GM18868 (cell line): ENCODE measurements at regions not wholly inside any gene's neighbourhood (a gene's known extent, or its start where the extent isn't known, plus 50 kb on each side); places are given as distances from the start of the nearest gene placed in this dataset.
"Not testable (repeated sequence)": the region's sequence is repeated elsewhere in the genome, so short reads cannot be mapped to it uniquely, and the experiment has no call there.

Experiments
- ATAC-seq: cut with Tn5 transposase; IDR thresholded peaks from one replicate; pipeline ENCODE4 v1.9.1; 2021; ENCODE audit warnings: mild to moderate bottlenecking, moderate library complexity; ENCODE audit not compliant: unreplicated experiment

DNA sequence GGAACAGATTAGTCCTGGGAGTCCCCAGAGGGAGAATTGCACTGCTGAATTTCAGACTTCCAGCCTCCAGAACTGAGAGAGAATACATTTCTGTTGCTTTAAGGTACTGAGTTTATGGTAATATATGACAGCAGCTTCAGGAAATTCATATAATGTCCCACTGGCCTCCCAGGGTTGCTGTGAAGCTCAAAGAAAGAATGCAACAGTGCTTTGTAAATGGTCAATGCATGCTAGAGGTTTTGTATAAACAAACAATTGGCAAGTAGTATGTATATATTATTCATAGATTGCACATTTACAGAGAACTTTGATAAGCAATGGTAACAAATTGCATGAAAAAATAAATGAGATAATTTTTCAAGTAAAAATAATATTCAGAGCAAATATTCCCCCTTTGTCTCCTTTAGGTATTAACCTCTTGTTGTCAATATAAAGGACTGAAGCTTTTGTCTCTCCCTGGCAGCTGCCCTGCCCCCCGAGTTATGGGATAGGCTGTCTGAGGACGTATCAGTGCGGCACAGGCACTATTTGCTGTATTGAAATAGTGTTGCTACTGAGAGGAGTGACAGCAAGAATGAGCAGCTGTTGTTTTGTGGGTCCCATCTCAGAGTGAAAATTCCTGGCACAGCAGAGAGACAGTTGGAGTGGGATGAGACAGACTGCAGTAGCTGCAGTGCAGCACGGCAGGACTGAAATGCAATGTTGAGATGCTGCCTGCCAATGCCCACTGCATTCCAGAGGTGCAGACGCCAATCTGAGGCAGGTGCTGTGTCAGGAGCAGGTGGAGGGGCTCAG lies 194.2 kb upstream of the GLRA1 start:
- ATAC-seq = no peak

DNA sequence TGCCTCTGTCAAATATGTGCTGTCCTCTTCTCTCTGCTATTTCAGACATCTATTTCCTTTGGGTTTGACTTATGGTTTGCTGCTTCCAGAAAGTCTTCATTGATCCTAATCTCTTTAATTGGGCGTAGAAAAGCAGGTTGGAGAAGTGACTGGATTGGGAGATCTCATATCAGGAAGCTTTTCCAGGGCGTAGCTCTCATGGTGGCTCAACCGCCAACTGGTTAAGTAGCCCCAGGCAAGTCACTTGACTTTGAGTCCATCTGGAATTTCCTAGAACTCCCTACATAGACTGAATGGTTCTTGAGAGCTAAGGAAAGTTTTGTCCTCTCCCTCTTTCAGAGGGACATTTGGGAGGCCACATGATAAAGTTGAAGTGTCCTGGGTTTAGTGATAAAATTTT lies 192.3 kb upstream of the GLRA1 start:
- ATAC-seq = no peak

DNA sequence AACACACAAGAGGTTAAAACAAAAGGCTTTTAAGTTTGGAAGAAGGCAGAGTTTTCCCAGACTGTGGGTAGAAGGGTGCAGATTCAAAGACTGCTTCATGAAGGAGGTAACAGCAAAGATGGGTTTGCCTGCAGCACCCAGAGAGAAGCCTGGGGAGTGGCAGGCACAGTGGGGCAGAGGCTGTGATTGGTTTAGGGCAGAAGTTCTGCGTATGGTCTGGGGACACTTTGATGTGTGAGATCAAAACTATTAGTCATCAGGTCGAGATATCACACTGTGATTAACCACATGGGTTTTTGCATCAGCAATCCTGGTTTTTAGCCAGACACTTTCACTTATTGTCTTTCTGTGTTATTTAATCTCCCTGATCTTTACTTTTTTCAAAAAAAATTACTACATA lies 188.8 kb upstream of the GLRA1 start:
- peak; percentile 82 for ATAC-seq

DNA sequence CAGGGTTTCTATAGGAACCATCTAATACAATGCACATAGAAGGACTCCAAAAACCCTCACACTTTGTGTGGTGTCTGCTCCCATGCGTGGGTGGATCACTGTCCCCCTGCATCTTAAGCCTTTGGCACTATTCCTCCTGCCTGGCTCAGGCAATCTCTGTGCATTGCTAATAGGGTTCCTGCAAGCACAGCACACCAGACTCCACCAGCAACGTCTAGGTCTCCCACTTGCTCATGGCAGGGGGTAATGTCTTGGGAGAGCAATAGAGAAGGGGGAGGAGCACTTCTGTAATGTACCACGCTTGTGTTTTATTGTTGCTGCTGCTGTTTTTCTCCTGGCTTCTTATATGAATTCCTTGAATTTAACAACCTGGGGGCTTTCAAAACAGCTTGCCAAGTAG lies 182.6 kb upstream of the GLRA1 start:
- no peak for ATAC-seq

DNA sequence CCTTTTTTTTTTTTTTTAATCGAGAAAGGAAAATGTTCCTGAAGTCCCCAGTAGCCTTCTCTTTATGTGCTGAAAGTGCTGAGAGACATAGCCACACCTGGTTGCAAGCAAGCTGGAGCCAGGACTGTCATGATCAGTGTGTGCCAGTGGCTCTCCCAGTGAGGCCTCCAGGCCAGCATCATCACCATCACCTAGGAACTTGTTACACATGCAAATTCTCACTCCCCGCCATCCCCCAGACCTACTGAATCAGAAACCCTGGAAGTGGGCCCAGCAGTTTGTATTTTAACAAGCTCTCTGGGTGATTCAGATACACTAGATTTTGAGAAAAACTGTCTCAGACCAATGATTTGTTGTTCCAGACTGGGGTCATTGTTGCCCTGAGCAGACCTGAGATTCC lies 181.9 kb upstream of the GLRA1 start:
- no peak for ATAC-seq

DNA sequence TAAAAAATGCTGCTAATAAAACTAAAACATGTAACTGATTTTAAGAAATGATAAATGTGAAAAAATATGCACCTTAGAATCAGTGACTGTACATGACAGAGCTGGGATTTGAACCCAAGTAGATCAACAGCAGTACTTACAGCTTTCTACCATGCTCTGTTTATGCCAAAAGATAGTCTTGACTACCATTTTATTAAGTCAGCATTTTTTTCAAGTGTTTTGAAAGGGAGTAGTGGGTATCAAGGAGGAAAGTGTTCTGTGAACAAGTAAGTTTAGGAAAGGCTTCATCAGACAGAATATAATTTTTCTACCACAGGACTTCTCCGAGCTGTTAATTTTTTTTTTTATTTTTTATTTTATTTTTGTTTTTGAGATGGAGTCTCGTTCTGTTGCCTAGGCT lies 180.4 kb upstream of the GLRA1 start:
- no peak for ATAC-seq

DNA sequence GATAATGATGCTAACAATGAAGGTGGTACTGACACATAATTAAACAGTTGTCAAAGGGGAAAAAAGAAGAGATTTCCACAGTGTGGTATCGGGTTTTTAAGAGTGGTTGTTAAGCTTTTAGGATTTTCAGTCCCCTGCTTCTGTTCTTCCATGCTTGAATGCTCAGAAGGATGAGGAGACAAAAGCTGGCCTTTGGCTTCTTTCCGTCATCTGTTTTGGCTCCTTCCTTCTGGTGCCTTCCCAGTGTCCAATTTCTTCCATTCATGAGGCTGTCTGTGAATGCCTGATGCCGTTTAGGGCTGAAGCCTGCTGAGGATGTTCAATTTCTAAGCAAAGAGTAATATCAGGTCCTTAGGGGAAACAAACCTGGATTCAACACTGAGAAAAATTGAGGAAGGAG lies 179.6 kb upstream of the GLRA1 start:
- ATAC-seq = no peak

DNA sequence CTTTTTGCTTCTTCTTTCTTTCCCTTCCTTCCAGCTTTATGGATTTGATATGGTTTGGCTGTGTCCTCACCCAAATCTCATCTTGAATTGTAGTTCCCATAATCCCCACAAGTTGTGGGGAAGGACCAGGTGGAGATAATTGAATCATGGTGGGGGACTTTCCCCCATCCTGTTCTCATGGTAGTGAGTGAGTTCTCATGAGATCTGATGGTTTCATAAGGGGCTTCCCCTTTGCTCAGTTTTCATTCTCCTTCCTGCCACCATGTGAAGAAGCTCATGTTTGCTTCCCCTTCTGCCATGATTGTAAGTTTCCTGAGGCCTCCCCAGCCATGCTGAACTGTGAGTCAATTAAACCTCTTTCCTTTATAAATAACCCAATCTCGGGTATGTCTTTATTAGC lies 178.3 kb upstream of the GLRA1 start:
- not testable (repeated sequence) for ATAC-seq

DNA sequence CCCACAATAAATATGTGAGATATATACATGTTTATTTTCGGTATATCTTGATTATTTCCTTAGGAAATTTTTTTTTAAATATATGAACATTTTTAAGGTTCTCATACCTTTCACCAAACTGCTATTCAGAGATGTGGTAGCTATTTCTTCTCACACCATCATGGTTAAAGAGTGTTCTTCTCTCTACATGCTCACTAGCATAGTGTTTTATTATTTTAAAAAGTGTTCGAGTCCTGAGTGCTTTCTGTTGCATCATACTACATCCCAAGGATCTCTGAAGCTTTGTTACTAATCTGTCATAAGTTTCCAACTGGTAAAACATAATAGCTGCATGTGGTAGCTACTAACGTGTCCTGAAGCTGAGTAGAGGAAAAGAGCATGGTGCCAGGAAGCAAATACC lies 177.4 kb upstream of the GLRA1 start:
- ATAC-seq = no peak

DNA sequence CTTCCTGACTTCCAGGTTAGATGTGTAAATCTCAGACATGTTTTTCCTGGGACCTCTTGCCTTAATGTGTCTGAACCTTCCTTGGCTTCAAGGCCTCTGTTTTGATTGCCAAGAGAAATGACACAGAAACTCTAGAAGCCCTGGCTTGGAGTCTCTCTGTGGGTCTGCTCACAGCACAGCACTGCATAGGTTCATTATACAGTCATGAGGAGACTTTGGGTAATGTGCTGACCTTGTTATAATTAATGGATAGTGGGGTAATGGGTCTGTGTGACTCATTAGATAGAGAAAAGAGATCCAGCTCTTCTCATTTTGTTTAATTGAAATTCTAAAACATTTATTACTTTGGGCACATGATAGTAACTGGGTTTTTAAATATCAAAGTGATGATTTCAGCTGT lies 175.8 kb upstream of the GLRA1 start:
- no peak for ATAC-seq

DNA sequence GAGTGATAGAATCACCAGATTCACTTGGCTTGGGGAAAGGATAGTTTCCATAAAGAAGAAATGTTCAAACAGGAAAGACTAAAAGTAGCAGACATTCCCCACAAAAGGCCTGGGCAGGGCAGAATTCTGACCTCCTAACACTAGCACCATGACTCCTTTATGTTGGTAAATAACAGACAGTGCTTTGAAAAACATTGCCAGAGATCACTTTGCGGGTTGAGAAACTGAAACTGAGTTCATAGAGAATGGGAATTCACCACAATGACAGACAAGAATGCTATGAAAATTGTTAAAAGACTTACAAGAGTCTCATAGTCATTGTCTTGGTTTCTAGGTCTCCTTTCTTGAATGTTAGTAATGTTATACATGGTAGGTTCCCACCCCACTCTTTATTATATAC lies 172.5 kb upstream of the GLRA1 start:
- ATAC-seq = peak; percentile 71

DNA sequence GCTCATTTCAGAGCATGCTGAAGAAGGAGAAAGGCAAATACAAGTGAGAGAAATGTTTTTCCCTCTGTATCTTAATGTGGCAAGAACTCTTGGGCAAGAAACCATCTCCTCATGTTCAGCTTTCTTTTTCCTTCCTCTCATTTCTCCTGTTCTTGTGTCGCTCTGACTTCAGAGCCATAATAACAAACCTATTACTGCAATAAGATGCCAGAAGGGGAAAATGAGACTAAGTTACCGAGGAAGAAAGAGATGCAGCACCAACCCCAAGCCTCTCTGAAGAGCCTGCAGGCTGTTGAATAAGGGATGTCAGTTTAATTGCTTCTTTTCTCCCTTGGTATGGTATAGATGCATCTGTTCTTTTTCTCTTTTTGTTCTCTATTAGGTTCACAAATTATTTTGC lies 170.1 kb upstream of the GLRA1 start:
- no peak for ATAC-seq

DNA sequence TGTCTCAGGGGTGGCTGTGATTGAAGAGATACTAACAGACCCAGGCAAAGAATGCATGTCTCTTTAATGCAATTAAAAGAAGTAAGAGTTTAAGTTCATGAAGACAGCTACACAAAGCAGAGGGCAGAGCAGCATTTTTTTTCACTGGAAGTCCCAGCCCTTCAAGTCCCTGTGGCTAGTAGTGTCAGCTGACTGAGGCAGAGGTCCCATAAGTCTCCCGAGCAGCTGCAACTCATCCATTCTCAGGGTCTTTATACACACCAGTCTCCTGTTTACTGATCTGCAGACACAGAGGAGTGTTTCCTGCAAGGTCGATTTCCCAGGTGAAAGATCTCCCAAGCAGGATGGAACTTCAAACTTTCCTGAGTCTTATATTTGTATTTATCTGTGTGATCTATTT lies 169.4 kb upstream of the GLRA1 start:
- no peak for ATAC-seq

DNA sequence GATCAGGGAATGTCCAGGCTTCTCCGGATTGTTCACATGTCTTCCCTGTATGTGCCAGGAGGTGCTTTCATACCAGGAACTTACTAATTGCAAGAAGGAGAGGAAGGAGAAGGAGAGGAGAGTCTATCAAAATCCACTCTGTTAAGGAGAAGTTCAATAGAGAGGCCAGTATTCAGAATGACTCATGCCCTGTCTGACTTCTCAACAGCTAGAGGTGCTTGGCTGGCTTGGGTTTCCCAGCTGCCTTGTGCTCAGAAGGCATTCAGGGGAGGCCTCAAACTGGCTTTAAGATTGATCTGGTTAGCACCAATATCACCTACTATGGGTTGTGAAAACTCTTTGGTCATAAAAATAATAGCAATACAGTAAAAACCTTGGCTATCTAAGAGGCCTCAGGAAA lies 167.9 kb upstream of the GLRA1 start:
- ATAC-seq = peak; percentile 65

DNA sequence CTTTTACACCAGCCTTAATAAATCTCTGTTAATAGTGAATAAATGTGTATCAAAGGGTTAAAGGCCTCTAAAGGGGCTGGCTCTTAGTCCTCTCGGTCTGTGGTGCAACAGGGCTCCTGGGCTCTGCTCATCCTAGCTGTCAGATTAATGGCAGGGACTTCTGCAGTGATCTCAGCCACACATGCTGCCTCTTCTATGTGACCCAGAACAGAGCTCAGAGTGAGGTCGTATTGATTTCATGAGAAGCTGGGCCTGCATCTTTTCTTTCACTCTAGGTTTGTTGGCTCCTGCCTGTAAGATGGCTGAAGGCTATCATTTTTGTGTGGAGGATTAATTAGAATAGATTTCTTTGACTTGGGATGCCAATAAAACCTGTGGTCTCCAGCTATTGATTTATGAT lies 165.0 kb upstream of the GLRA1 start:
- ATAC-seq = no peak

DNA sequence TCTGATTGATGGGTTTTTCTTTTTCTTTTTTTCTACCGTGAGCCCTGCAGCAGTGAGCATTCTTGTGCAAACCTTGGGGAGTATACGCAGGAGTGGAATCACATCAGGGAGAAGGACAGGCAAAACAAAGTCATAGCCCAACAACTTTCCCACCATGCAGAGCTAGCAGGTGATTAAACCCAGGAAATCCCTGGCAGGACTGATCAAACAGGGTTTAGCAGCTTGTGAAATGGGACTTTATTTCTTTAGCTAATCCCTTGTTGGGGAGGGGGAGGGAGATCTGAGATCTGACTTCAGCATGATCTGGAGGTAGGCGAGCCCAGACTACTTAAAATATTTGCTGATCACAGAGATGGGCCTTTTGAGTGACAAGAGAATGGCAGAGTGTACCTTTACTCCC lies 162.0 kb upstream of the GLRA1 start:
- ATAC-seq = no peak

DNA sequence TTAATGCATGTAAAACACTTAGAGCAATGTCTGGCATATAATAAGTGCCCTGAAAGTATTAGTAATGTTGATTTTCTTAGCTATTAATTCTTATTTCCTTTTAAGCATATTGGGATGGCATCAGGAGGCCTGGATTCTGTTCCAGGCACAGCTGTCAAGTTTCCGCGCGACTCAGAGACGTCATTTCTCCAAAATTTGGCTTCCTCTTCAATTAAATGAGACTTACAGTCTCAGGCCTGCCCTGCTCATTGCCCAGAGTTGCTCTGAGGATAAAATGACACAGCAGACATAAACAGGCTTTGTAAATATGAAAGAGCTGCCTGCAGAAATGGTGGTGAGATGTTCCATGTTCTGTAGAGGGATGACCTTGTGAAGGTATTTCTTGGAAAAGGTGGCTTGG lies 159.8 kb upstream of the GLRA1 start:
- no peak for ATAC-seq

DNA sequence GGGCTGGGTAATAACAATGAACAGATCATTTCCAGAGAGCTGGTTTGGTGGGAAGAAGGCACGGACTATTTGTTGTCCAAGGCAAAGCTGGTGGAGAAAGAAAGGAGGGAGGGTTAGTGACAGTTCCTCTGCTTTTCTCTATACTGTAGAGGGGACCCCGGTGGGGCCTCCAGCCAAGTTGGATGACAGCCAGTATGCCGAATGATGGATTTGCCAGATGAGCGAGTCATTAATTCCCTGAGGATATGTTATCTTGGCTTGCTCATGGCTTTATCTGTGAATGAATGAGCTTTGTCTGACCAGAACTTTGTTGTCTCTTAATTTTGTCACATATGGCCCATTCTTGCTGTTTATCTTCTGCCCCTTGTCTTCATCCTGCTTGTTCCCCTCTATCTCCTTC lies 158.6 kb upstream of the GLRA1 start:
- ATAC-seq = no peak

DNA sequence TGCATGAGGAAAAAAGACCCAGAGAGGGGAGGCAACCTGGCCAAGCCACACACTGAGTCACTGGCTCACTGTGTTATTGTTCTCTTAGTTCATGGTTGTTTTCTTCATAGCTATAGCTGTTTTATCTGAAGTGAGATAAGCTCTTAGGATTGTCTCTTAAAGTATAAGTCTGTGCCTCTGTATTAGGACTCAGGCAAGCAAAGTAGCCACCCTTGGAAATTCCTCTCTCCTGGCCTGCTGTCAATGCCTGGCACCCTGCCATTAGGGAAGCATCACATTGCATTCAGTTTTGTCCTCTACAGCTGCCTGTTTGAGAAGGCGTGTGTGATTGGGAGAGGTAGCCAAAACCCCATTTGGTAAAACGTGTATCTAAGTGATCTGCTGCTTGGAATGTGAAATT lies 147.4 kb upstream of the GLRA1 start:
- no peak for ATAC-seq

DNA sequence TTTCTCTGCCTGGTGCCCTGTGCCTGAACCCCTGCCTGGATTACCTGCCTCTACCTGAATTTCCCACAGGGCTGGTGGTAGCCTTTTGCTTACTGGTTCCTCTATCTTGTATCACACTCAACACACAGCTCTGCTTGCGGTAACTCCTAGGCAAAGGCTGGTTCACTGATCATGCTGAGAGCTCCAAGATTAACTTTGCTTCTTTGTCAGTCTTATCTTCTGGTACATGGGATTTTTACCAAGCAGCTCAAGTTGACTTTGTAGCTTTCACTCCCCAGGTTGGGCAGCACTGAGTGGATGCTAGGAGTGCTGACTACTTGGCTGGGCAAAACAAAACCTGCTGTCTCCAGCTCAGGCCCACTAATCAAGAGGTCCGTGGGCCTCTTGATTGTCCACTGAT lies 145.9 kb upstream of the GLRA1 start:
- ATAC-seq = no peak

DNA sequence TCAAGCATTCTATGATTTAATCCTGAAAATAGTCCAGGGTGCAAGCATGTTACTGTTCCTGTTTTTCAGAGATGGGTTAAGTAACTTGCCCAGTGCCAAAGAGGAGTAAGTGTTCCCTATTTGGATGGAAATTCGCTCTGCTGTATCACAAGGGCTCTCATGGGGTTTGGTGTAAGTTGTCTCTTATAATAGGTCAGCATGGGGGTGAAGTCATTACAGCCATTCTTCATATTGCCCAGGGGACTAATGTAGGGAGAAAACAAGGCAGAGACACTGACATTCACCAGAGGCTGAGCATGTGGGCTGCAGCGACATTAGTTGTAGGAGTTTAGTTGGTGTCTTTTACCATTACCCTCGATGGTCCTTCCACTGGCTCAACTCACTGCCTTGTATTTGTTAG lies 142.1 kb upstream of the GLRA1 start:
- ATAC-seq = no peak

DNA sequence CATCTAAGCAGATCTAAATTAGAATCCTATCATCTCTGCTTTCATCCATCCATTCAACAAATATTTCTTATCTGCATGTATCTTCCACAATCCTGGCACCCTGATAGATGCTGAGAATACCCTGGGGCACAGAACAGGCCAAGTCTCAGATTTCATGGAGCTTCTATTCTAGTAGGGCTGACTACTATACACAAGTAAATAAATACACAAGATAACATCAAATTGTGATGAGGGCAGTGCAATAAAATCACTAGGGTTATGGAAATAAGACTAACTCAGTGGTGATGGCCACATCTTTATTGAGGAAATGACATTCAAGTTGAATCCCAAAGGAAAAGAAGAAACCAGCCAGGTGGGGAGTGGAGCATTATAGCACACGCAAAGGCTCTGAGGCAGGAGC lies 138.4 kb upstream of the GLRA1 start:
- ATAC-seq = no peak

DNA sequence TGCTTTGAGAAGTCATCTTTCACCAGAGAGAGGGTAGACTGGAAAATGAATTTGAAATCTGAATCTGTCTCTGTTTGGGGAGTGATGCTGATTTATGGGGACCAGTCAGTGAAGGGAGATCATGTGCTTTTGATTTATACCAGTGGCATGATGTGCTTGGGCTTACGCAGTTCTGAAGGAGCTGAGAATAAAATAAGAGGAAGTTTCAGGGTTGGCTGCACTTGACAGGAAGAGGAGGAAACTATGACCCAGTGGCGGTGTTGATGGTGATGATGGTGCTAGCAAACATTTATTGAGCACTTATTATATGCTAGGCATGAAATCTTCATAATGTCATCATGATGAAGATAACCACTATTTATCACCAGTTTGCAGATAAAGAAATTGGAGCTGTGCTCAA lies 136.4 kb upstream of the GLRA1 start:
- ATAC-seq = peak; percentile 70
